HG03460 (cell line): ENCODE measurements at regions not wholly inside any gene's neighbourhood (a gene's known extent, or its start where the extent isn't known, plus 50 kb on each side); places are given as distances from the start of the nearest gene placed in this dataset.

Source experiments
- ATAC-seq: cut with Tn5 transposase; IDR thresholded peaks from one replicate; pipeline ENCODE4 v1.9.1; 2021; ENCODE audit not compliant: unreplicated experiment

GRCh38 chr10:33566001-33566400 lies 231.5 kb upstream of the NRP1 start:
- no peak for ATAC-seq

GRCh38 chr10:33565231-33565630 lies 230.8 kb upstream of the NRP1 start:
- ATAC-seq: no peak

DNA sequence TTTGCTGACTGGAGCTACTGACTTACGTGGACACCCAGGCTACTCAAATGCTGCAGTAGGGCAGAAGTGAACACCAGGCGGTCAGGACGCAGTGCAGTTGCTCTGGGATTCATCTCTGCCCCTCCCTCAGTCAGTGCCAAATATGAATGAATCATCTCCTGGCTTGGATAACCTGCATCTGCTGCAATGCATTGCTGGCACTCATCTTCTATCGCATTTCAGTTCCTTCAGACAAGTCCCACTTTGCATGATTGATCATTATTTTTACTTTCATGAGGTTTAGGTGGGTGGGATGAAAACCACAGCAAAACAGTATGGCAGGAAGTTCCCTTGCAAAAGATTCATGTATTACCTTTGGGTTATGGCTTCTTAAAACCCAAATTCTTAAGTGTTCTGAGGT lies 224.6 kb upstream of the NRP1 start:
- no peak for ATAC-seq

DNA sequence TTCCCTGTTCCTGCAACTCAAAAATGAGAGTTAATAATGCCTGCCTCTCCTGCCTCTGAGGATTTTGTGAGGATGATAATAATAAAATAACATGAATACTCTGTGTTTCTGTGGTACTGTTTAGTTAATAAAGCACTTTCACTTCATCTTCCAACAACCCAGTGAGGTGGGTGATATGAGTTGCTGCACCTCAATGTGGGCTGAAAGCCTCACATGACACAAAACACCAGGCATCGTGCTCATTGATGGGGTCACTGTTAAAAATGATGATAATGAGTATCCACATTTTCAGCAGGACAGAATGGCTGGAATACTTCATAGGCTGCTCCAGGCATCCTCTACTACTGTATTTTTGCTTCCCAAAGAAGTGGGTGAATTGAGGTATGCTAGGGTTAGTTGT lies 222.8 kb upstream of the NRP1 start:
- ATAC-seq: no peak

- no peak for ATAC-seq
Measured at GRCh38 chr10:33556620-33557019, 222.2 kb upstream of the NRP1 start.

DNA sequence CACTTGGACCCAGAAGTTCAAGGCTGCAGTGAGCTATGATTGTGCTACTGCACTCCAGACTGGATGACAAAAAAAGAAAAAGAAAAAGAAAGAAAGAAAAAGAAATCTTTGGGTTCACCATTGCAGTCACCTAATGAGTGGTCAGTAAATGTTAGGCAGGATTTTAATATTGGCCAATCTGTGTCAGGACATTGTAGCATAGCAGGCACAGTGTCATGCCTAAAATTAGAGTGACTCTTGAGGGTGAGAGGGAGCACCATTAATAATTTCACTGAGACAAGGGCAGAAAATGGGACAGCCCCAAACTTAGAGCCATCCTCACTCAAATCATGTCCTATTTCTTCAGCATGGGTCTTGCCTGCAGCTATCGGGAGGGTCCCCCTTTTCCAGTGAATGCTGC lies 221.6 kb upstream of the NRP1 start:
- ATAC-seq: no peak

GRCh38 chr10:33553748-33554571 lies 219.5 kb upstream of the NRP1 start:
- ATAC-seq: no peak

- ATAC-seq: no peak
Measured at GRCh38 chr10:33552290-33552689, 217.8 kb upstream of the NRP1 start.

DNA sequence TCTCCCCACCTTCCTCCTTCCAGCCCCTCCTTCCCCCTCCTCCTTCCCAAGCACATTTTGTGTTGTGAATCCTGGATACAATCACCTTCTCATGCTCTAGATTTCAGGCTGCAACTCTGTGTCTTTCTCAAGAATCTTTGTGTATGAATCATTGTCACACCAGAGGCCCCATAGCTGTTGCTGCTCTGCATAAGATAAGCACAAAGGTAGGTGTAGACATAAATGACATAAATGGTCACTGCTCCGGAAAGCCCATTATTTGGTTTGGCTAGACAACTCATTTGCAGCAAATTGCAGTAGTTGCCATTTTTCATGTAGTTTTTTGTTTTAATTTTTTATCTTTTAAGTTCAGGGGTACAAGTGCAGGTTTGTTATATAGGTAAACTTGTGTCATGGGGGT lies 216.3 kb upstream of the NRP1 start:
- ATAC-seq: no peak

DNA sequence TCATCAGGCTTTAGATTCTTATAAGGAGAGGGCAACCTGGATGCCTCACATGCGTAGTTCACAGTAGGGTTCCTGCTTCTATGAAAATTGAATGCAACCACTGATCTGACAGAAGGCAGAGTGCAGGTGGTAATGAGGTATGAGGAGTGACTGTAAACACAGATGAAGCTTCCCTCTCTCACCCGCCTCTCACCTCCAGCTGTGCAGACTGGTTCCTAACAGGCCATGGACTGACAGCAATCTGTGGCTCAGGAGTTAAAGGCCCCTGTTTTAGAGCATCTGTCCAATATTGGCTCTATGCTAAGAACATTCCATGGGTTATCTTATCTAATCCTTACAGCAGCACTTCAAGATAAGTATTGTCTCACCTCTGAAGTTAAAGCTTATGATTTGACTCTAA lies 213.5 kb upstream of the NRP1 start:
- no peak for ATAC-seq

DNA sequence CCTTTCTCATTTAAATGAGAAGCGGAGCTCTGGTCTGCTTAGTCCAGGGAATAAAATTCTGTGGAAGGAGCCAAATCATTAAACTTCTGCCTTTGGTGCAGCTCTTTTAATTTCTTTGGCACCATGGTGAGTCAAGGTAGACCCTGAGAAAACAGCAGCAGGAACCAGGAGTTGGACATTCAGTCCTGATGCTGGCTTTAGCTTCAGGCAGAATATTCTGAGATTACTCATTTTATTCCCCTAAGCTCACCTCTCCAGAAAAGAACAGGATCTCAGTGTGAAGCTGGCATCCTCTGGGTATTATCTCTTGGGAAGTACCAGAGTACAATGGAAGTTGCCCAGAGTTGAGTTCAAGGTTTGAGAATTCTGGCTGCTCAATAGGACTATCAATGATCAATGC lies 211.6 kb upstream of the NRP1 start:
- ATAC-seq: no peak

DNA sequence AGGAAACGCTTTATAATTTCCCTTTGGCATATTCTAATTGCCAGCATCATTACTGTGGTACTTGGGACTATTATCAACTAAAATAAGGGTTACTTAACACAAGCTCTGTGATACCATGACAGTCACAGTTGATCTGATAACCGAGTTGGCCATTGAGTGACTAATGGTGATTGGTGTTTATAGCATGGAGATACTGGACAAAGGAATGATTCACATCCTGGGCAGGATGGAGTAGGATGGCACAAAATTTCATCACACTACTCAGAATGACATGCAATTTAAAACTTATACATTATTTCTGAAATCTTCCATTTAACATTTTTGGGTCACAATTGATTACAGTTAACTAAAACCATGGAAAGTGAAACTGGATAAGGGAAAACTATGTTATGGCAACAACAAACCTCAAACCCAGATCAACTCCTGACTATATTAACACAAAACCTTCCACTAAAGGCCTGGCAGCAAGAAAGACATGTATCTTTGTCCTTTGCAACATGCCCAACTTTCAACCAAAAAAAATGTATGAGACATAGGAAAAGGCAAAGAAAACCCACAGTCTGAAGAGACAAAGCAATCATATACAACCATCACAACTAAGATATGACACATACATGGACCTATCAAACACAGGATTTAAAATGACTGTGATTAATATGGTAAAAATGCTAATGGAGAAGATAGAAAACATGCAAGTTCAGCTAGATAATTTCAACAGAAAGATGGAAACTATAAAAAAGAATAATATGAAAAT lies 208.5 kb upstream of the NRP1 start:
- ATAC-seq: no peak

DNA sequence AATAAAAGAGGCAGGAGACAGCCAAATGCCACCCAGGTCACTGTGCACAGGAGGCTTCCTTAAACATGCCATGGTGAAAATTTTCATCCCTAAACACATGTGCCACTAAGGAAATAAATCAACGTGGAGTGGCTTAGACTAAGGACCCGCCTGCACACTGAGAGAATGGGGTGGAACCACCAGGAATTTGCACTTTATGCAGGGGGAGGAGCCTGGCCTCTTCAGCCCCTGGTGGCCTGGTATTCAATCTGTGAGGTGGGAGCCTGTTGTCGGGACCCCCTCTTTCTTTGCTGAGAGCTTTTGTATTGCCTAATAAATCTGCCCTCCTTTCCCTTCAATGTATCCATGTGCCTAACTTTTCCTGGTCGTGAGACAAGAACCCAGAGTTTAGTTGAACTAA lies 204.6 kb upstream of the NRP1 start:
- ATAC-seq: no peak

GRCh38 chr10:33537066-33537465 lies 202.6 kb upstream of the NRP1 start:
- ATAC-seq: no peak

DNA sequence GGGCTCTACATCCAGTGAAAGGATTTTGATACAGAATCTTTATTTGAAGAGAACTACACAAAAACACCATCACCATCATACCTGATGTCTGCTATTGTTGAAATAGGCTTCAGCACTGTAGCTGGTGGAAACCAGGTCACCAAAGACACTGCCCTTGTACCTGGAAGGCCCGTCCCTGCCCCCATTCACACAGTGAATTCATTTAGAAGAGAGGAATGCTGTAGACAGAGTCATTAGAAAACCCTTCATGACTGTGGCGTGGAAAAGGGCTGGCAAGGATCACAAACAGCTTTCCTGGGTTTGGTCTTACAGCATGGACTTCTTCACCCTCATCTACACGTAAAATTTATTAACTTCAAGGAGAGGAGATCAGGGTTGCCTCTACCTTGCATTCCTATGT lies 202.0 kb upstream of the NRP1 start:
- no peak for ATAC-seq

GRCh38 chr10:33535866-33536265 lies 201.4 kb upstream of the NRP1 start:
- no peak for ATAC-seq

- no peak for ATAC-seq
Measured at GRCh38 chr10:33534416-33534815, 199.9 kb upstream of the NRP1 start.

DNA sequence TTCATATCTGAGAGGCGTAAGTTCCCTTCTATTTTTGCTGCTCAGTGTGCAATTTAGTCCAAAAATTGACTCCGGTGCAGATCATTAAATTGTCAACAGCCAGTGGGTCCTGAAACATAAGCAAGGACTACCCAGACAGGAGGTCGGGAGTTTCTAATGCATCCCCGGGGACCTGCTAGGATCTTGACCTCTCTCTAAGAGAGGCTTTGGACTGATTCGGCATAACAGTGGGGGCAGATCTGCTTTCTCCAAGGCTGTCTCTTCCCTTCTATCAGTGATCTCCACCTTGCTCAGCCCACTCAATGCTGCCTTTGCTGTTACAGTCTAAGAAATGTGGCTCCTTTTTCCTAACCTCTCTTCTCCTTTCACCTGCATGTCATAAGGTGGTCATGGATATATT lies 199.1 kb upstream of the NRP1 start:
- no peak for ATAC-seq

DNA sequence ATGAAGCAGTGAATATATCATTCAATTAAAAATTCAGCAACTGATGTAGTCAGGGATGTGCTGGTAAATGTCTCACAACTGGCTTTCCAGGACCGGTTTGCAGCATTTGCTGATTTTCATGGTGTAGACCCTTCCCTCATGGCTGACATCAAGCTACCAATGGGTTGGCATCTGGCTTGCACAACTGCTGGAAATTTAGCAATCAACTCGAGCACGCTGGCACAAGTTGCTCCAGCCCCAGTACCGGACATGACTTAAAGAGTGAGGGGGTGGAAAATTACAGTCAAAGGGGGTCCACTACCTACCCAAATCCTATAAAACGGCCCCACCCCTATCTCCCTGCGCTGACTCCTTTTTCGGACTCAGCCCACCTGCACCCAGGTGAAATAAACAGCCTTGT lies 198.4 kb upstream of the NRP1 start:
- ATAC-seq: no peak

DNA sequence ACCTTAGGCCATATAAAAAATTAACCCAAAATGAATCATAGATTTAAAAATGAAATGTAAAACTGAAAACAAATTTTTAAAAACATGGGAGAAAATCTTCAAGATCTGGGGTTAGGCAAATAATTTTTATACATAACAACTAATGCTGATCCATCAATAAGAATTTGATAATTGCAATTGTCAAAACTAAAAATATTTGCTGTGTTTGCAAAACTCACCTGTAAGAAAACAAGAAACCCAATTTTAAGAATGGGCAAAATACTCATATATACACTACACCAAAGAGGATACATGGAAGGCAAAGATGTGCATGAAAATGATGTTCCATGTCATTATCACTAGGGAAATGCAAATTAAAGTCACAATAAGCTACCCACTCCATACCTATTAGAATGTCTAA lies 194.8 kb upstream of the NRP1 start:
- no peak for ATAC-seq

- ATAC-seq: no peak
Measured at GRCh38 chr10:33524966-33525365, 190.5 kb upstream of the NRP1 start.

DNA sequence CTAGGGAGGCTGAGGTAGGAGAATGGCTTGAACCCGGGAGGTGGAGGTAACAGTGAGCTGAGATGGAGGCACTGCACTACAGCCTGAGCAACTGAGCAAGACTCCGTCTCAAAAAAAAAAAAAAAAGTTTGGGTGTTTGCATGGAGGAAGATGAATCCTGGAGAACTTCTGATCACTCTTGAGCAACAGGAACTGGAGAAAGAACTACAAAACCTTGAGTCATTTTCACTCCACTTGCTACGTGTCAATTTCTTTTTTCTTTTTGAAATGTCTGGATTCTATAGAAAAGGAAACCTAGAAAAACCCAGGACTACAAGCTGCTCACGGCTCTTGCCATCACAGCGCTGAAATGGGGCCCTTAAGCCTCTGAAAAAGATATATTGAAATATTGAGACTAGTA lies 189.6 kb upstream of the NRP1 start:
- no peak for ATAC-seq
